Astrocyte of the spinal cord (primary cell): ENCODE measurements at regions not wholly inside any gene's neighbourhood (a gene's known extent, or its start where the extent isn't known, plus 50 kb on each side); places are given as distances from the start of the nearest gene placed in this dataset.

Source experiments
- DNase-seq: peaks from one replicate; pipeline ENCODE4 v3.0.0; 2011; ENCODE audit warnings: low read depth, low spot score
- H3K4me3 ChIP-seq: 2 replicates; pipeline ENCODE4 v1.5.1; 2011; ENCODE audit warnings: low read depth, mild to moderate bottlenecking, low read length, moderate library complexity
- in situ Hi-C: cut with HindIII; loops from 2 replicates; pipeline ENCODE4 v1.10.0; 2017; ENCODE audit warnings: low sequenced_read_pairs
- TF ChIP-seq, protein P1 (sequence below): IDR thresholded peaks from 2 replicates; pipeline ENCODE4 v1.5.1; 2012; ENCODE audit warnings: low read depth, mild to moderate bottlenecking, low read length, inconsistent platforms

DNA sequence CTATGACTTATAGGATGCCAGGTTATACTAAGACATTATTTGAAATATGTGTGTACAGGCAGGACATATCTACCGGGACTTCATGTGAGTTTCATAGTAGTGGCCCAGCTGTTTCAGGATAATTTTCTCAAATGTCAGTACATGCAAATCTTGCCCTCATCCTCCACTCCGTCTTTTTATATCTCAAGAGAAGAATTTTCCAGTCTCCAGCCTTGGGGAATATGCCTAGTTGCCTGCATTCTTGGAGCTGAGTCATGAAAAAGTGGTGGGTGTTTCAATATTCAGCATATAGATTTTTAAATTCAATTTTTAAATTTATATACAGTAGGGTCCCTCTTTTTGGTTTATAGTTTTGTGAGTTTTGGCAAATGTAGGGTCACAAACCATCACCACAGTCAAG is 236.7 kb downstream of the OTUD1 start:
- H3K4me3 ChIP-seq, result no peak overlapping the region
- TF ChIP-seq, protein P1, sequence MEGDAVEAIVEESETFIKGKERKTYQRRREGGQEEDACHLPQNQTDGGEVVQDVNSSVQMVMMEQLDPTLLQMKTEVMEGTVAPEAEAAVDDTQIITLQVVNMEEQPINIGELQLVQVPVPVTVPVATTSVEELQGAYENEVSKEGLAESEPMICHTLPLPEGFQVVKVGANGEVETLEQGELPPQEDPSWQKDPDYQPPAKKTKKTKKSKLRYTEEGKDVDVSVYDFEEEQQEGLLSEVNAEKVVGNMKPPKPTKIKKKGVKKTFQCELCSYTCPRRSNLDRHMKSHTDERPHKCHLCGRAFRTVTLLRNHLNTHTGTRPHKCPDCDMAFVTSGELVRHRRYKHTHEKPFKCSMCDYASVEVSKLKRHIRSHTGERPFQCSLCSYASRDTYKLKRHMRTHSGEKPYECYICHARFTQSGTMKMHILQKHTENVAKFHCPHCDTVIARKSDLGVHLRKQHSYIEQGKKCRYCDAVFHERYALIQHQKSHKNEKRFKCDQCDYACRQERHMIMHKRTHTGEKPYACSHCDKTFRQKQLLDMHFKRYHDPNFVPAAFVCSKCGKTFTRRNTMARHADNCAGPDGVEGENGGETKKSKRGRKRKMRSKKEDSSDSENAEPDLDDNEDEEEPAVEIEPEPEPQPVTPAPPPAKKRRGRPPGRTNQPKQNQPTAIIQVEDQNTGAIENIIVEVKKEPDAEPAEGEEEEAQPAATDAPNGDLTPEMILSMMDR, result no peak
- DNase-seq, result no peak
- in situ Hi-C loops, result no loop called here

- H3K4me3 ChIP-seq, result no peak overlapping the region
- TF ChIP-seq, protein P1, result no peak
- no peak for DNase-seq
- in situ Hi-C loops, result no loop called here
Observed at GRCh38 chr10:23676296-23676695, 237.4 kb downstream of the OTUD1 start.

- in situ Hi-C loops, result no loop called here
- H3K4me3 ChIP-seq, result no peak overlapping the region
- TF ChIP-seq, protein P1, result no peak
- DNase-seq, result no peak
Observed at GRCh38 chr10:23686722-23687121, 247.8 kb downstream of the OTUD1 start.

DNA sequence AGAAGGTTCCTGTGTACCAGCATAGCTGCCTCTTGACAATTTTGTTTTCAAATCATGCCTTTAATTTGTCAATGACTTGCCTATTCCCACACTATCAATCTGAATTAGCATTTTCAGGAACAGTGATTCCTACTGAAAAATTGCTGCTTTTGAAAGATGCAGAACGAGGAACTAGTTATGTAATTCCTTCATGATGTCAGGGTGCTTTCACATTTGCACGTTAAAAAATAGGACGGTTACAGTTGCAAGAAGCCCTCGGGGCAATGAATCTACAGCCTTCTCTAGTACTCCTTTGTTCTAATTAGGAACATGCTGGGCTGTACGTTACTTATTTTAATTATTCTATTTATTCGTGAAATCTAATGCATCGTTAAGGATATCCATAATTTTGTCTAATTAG is 253.9 kb downstream of the OTUD1 start:
- no peak for DNase-seq
- TF ChIP-seq, protein P1, result no peak
- in situ Hi-C loops, result no loop called here
- no peak overlapping the region for H3K4me3 ChIP-seq

DNA sequence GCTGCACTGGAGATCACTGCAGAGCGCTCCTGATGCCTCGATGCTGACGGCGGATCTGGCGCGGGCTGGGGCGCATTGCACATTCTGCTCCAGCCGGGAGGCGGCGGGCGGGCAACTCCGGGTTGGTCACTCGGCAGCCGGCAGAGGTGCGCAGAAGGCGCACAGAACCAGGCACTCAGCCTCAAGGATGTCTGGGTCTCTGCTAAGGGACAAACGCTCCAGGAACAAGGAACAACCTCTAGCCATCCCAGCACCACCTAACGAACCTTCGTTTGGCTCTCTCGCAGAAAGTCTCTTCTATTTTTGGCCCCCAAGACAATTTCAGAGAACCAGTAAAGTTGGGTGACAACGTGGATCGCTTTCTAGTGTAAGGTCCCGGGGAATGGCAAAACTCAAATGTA is 254.6 kb downstream of the OTUD1 start:
- TF ChIP-seq, protein P1, result no peak
- no peak overlapping the region for H3K4me3 ChIP-seq
- no peak for DNase-seq
- in situ Hi-C loops, result no loop called here

DNA sequence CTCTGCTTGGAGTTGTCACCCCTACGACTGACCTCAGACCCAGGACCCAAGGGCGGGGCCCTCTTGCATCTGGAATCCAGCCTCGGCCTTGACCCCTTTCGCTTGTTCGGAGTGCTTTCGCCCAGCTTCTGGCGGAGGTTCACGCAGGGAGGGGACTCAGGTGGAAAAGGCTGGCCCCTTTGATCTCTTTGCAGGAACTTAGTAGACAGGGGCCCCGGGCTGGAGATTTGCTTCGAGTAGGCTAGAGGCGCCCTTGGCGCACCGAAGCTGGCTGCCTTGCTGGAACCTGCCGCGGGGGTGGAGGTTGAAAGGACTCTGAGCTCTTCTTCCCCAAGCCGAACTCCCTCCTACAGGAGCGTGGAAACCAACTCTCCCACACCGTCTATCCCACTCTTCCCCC is 255.1 kb downstream of the OTUD1 start:
- no peak overlapping the region for H3K4me3 ChIP-seq
- no peak for DNase-seq
- in situ Hi-C loops, result no loop called here
- TF ChIP-seq, protein P1, result no peak

GRCh38 chr10:23694446-23694920 is 255.6 kb downstream of the OTUD1 start:
- TF ChIP-seq, protein P1, result no peak
- DNase-seq, result peak; percentile 1
- in situ Hi-C loops, result no loop called here
- H3K4me3 ChIP-seq, result no peak overlapping the region
